ENCODE measurements at regions not wholly inside any gene's neighbourhood (a gene's known extent, or its start where the extent isn't known, plus 50 kb on each side); places are given as distances from the start of the nearest gene placed in this dataset.
"Not testable (repeated sequence)": the region's sequence is repeated elsewhere in the genome, so short reads cannot be mapped to it uniquely, and the experiment has no call there.

GRCh38 chr22:11054681-11055080, 4473.3 kb upstream of the OR11H1 start:
- peaks cover 0 to 33% of the 10 kb centered on the region in 2 donors for H3K9me3 ChIP-seq (ENCODE audit: control insufficient read depth in 1 of 2, low read length in 2 of 2)
- not testable (repeated sequence) for H3K36me3 ChIP-seq (ENCODE audit: control insufficient read depth in 1 of 2, insufficient read depth in 2 of 2, low read length in 2 of 2); H3K27ac ChIP-seq (ENCODE audit: low read length); H3K4me1 ChIP-seq (ENCODE audit: control insufficient read depth in 1 of 2, insufficient read depth in 2 of 2, low read length in 2 of 2); H3K27me3 ChIP-seq (ENCODE audit: low read depth, low read length); H3K4me3 ChIP-seq (ENCODE audit: low read depth in 1 of 2, low read length in 2 of 2)

DNA sequence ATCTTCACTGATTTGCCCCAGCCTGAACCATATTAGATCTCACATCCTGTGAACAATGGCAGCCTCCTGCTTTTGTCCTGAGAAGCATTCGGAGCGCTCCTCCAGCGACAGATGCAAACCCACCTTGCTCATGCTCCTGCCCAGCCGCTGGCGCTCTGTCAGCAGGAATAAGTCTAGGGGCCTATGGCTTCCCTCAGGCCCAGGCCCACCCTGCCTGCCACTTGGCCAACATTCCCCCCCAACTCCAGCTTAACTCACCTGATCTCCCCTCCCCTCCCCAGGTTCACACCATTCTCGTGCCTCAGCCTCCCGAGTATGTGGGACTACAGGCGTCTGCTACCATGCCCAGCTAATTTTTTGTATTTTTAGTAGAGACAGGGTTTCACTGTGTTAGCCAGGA, 4472.8 kb upstream of the OR11H1 start:
- H3K27me3 ChIP-seq (ENCODE audit: low read depth, low read length); H3K27ac ChIP-seq (ENCODE audit: low read length); H3K4me3 ChIP-seq (ENCODE audit: low read depth in 1 of 2, low read length in 2 of 2); H3K36me3 ChIP-seq (ENCODE audit: control insufficient read depth in 1 of 2, insufficient read depth in 2 of 2, low read length in 2 of 2); H3K4me1 ChIP-seq (ENCODE audit: control insufficient read depth in 1 of 2, insufficient read depth in 2 of 2, low read length in 2 of 2): not testable (repeated sequence)
- peaks cover 0 to 33% of the 10 kb centered on the region in 2 donors for H3K9me3 ChIP-seq (ENCODE audit: control insufficient read depth in 1 of 2, low read length in 2 of 2)

DNA sequence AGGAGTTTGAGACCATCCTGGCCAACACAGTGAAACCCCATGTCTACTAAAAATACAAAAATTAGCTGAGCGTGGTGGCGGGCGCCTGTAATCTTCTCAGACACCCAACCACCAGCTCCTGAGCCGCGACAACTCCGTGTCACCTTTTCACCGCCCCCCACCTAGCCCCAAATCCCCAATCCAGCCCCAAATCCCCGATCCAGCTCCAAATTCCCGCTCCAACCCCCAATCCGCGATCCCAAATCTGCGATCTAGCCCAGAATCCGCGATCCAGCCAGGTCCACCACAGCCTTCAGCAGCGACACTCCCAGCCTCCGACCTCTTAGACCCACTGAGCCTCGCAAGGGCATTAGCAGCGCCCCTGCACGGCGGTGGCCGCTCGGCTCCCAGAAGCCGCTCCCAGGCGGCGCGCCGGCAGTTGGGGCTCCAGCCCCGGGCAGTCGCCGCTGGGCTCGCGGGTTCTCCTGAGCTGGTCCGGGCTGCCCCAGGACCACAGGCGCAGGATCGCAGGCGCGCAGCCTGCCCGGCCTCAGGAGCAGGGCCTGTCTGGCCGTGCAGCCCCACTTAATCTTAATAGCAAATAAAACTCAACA, 4469.9 kb upstream of the OR11H1 start:
- H3K9me3 ChIP-seq (ENCODE audit: control insufficient read depth in 1 of 2, low read length in 2 of 2), result peaks cover 0 to 37% of the 10 kb centered on the region in 2 donors
- not testable (repeated sequence) for H3K27ac ChIP-seq (ENCODE audit: low read length); H3K36me3 ChIP-seq (ENCODE audit: control insufficient read depth in 1 of 2, insufficient read depth in 2 of 2, low read length in 2 of 2); H3K4me1 ChIP-seq (ENCODE audit: control insufficient read depth in 1 of 2, insufficient read depth in 2 of 2, low read length in 2 of 2); H3K4me3 ChIP-seq (ENCODE audit: low read depth in 1 of 2, low read length in 2 of 2); H3K27me3 ChIP-seq (ENCODE audit: low read depth, low read length)

GRCh38 chr22:11059129-11059528, 4468.9 kb upstream of the OR11H1 start:
- not testable (repeated sequence) for H3K4me3 ChIP-seq (ENCODE audit: low read depth in 1 of 2, low read length in 2 of 2); H3K27ac ChIP-seq (ENCODE audit: low read length); H3K36me3 ChIP-seq (ENCODE audit: control insufficient read depth in 1 of 2, insufficient read depth in 2 of 2, low read length in 2 of 2); H3K27me3 ChIP-seq (ENCODE audit: low read depth, low read length); H3K4me1 ChIP-seq (ENCODE audit: control insufficient read depth in 1 of 2, insufficient read depth in 2 of 2, low read length in 2 of 2)
- peaks cover 0 to 34% of the 10 kb centered on the region in 2 donors for H3K9me3 ChIP-seq (ENCODE audit: control insufficient read depth in 1 of 2, low read length in 2 of 2)

GRCh38 chr22:11060797-11061196, 4467.2 kb upstream of the OR11H1 start:
- peaks cover 0 to 20% of the 10 kb centered on the region in 2 donors for H3K9me3 ChIP-seq (ENCODE audit: control insufficient read depth in 1 of 2, low read length in 2 of 2)
- not testable (repeated sequence) for H3K27me3 ChIP-seq (ENCODE audit: low read depth, low read length); H3K27ac ChIP-seq (ENCODE audit: low read length); H3K4me3 ChIP-seq (ENCODE audit: low read depth in 1 of 2, low read length in 2 of 2); H3K36me3 ChIP-seq (ENCODE audit: control insufficient read depth in 1 of 2, insufficient read depth in 2 of 2, low read length in 2 of 2); H3K4me1 ChIP-seq (ENCODE audit: control insufficient read depth in 1 of 2, insufficient read depth in 2 of 2, low read length in 2 of 2)

- not testable (repeated sequence) for H3K36me3 ChIP-seq (ENCODE audit: control insufficient read depth in 1 of 2, insufficient read depth in 2 of 2, low read length in 2 of 2)
- peaks cover 0 to 23% of the 10 kb centered on the region in 2 donors for H3K9me3 ChIP-seq (ENCODE audit: control insufficient read depth in 1 of 2, low read length in 2 of 2)
These were observed 4465.5 kb upstream of the OR11H1 start for GRCh38 chr22:11062534-11062933.

GRCh38 chr22:11063022-11063685, 4464.8 kb upstream of the OR11H1 start:
- H3K27me3 ChIP-seq (ENCODE audit: low read depth, low read length); H3K36me3 ChIP-seq (ENCODE audit: control insufficient read depth in 1 of 2, insufficient read depth in 2 of 2, low read length in 2 of 2); H3K27ac ChIP-seq (ENCODE audit: low read length); H3K4me1 ChIP-seq (ENCODE audit: control insufficient read depth in 1 of 2, insufficient read depth in 2 of 2, low read length in 2 of 2); H3K4me3 ChIP-seq (ENCODE audit: low read depth in 1 of 2, low read length in 2 of 2): not testable (repeated sequence)
- peaks cover 0 to 23% of the 10 kb centered on the region in 2 donors for H3K9me3 ChIP-seq (ENCODE audit: control insufficient read depth in 1 of 2, low read length in 2 of 2)

More at GRCh38 chr22:11062534-11062933, 4465.5 kb upstream of the OR11H1 start:
- not testable (repeated sequence) for H3K4me3 ChIP-seq (ENCODE audit: low read depth in 1 of 2, low read length in 2 of 2); H3K27ac ChIP-seq (ENCODE audit: low read length); H3K27me3 ChIP-seq (ENCODE audit: low read depth, low read length); H3K4me1 ChIP-seq (ENCODE audit: control insufficient read depth in 1 of 2, insufficient read depth in 2 of 2, low read length in 2 of 2)

DNA sequence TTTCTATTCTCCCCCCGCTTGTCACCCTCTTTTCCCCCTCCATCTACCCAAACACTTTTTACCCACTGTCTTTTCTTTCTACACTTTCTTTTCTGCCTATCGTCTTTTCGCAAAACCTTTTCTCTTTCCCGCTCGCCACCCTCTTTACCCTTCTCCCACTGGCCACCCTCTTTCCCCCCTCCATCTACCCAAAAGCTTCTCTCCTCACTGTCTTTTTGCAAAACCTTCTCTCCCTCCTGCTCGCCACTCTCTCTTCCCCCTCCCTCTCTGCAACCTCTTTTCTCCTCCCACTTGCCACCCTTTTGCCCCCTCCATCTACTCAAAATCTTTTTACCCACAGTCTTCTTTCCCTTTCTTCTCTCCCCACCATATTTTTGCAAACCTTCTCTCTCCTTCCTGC, 4462.8 kb upstream of the OR11H1 start:
- Histone ChIP-seq H3K4me3 (ENCODE audit: low read depth in 1 of 2, low read length in 2 of 2) (peak overlapping the region in 1 of 2 donors; percentile 5), H3K9me3 (ENCODE audit: control insufficient read depth in 1 of 2, low read length in 2 of 2) (peaks cover 0 to 21% of the 10 kb centered on the region in 2 donors)
- H3K27me3 ChIP-seq (ENCODE audit: low read depth, low read length); H3K36me3 ChIP-seq (ENCODE audit: control insufficient read depth in 1 of 2, insufficient read depth in 2 of 2, low read length in 2 of 2); H3K27ac ChIP-seq (ENCODE audit: low read length); H3K4me1 ChIP-seq (ENCODE audit: control insufficient read depth in 1 of 2, insufficient read depth in 2 of 2, low read length in 2 of 2): not testable (repeated sequence)

DNA sequence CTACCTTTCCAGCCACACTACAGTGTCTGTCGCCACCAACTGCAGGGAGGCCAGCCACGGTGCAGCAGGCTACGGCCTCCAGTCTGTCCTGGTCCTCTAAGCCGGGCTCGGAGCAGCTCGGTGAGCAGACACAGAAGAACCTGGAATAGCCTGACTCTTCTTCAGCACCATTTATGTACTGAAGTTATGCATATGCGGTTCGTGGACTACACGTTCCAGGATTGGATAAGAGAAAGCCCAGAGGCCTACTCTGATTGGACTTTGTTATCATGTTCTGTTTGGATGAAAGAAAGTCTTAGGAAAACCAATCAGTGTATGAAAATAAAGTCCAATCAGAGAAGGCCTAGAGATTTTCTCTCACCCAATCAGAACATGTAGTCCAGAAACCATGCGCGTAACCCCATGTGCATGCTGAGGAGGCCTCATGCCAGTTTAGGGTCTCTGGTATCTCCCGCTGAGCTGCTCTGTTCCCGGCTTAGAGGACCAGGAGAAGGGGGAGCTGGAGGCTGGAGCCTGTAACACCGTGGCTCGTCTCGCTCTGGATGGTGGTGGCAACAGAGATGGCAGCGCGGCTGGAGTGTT, 4462.0 kb upstream of the OR11H1 start:
- H3K9me3 ChIP-seq (ENCODE audit: control insufficient read depth in 1 of 2, low read length in 2 of 2), result peaks cover 0 to 21% of the 10 kb centered on the region in 2 donors
- H3K27ac ChIP-seq (ENCODE audit: low read length); H3K4me3 ChIP-seq (ENCODE audit: low read depth in 1 of 2, low read length in 2 of 2); H3K36me3 ChIP-seq (ENCODE audit: control insufficient read depth in 1 of 2, insufficient read depth in 2 of 2, low read length in 2 of 2); H3K4me1 ChIP-seq (ENCODE audit: control insufficient read depth in 1 of 2, insufficient read depth in 2 of 2, low read length in 2 of 2); H3K27me3 ChIP-seq (ENCODE audit: low read depth, low read length): not testable (repeated sequence)

DNA sequence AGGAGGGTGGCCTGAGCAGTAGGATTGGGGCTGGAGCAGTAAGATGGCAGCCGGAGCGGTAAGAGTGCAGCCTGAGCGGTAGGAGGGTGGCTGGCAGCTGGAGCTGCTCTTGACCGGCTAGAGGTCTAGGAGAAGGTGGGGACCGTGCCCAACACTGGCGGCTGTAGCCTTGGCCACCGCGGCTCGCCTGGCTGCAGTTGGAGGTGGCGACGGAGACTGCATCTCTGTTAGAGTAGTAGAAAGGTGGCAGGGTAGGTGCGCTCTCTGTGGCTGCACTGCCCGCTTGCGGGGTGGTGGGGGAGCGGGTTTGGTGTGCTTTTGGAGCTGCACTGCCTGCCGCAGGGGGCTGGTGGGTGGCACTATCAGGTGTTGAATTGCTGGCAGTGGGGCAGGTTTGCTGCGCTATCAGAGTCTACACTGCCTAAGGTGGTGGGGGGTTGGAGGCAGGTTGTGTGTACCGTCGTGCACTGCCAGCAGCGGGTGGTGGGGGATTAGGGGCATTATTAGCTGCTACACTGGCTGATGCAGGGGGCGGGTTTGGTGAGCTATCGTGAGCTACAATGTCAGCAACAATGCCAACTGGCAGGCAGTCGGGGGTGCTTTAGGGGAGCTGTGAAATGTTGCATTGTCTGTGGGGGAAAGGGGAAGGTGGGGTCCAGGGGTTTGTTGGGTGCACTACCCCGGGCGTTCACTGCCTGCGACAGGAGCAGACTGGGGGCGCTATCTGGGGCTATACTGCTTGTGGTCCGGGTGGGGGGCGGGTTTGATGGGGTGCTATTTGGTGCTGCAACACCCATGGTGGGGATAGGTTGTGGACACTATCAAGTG, 4461.3 kb upstream of the OR11H1 start:
- Histone ChIP-seq H3K4me1 (ENCODE audit: control insufficient read depth in 1 of 2, insufficient read depth in 2 of 2, low read length in 2 of 2) (no peaks in the 10 kb centered on the region), H3K27me3 (ENCODE audit: low read depth, low read length) (no peaks in the 10 kb centered on the region), H3K36me3 (ENCODE audit: control insufficient read depth in 1 of 2, insufficient read depth in 2 of 2, low read length in 2 of 2) (no peaks in the 10 kb centered on the region), H3K4me3 (ENCODE audit: low read depth in 1 of 2, low read length in 2 of 2) (peak overlapping the region in 1 of 2 donors; percentile 1), H3K27ac (ENCODE audit: low read length) (no peak overlapping the region), H3K9me3 (ENCODE audit: control insufficient read depth in 1 of 2, low read length in 2 of 2) (peaks cover 0 to 21% of the 10 kb centered on the region in 2 donors)

GRCh38 chr22:11067286-11067871, 4460.6 kb upstream of the OR11H1 start:
- not testable (repeated sequence) for H3K36me3 ChIP-seq (ENCODE audit: control insufficient read depth in 1 of 2, insufficient read depth in 2 of 2, low read length in 2 of 2); H3K27ac ChIP-seq (ENCODE audit: low read length); H3K4me1 ChIP-seq (ENCODE audit: control insufficient read depth in 1 of 2, insufficient read depth in 2 of 2, low read length in 2 of 2); H3K27me3 ChIP-seq (ENCODE audit: low read depth, low read length)
- H3K4me3 ChIP-seq (ENCODE audit: low read depth in 1 of 2, low read length in 2 of 2), result peak overlapping the region in 1 of 2 donors; percentile 1
- H3K9me3 ChIP-seq (ENCODE audit: control insufficient read depth in 1 of 2, low read length in 2 of 2), result peaks cover 0 to 21% of the 10 kb centered on the region in 2 donors
